Mucosa of gallbladder (tissue), 1 donor: ENCODE measurements at regions not wholly inside any gene's neighbourhood (a gene's known extent, or its start where the extent isn't known, plus 50 kb on each side); places are given as distances from the start of the nearest gene placed in this dataset.

Experiments
- DNase-seq: peaks from one replicate; pipeline ENCODE4 v3.0.0-alpha.2; 2020; ENCODE audit warnings: low spot score
- donor health status: DM: no; HTN: no; CAD: no.

DNA sequence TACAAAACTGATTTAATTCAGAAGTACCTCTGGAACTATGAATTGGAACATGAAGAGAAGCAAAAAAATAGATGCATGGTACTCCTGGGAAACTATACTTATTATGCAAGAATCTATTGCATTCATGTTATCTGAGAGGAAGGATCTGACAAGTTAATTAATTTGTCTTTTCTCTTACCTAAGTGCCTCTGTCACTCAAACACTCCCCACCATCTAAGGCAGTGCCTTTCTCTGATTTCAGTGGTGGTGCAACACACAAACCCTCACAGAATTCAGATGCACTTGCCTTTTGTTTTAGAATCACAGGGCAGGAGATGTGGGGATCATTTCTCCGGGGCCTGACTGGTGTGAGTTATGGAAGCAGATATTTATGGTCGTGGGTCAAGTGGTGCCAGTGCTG, 52.5 kb upstream of the C9orf72 start:
- no peak for DNase-seq

DNA sequence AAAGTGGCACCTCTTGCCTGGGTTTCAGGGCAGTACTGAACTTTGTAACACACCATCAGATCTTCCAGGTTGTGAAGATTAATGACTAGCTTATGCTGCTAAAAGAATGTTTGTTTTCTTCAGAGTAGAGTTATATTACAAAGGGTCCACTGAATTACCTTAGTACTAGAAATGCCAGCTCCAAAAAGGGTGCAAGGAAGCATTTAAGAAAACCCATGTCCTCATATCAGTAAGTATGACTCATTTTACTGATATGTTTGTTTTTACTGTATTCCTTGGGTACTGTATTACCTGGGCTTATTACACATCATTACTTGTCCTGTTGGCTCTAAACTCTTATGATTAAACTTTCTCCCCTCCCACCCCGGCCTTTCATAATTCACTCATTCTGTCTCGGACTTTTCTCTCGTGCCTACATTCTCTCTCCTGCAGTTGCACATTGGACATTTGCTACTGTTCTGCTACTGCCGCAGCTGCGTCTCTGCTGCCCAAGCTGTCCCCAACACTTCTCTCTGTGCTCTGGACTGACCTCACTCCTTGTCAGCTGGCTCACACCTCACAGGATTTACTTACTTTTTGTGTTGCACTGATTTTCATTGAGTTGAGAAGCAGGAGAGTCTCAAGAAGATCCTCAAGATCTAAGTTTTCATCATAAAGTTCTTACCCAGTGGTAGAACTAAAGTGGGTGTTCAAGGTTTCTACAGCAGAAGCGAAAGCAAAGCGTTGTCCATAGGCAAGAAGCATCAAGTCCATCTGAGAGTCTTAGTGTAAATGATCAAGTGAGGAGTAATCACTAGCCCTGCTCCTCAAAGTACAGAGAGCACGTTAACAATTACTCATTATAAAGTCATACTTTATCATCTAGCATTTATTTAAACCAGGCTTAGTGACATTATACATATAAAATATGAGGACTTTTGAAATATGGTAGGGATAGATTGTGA, 53.2 kb upstream of the C9orf72 start:
- DNase-seq: no peak

DNA sequence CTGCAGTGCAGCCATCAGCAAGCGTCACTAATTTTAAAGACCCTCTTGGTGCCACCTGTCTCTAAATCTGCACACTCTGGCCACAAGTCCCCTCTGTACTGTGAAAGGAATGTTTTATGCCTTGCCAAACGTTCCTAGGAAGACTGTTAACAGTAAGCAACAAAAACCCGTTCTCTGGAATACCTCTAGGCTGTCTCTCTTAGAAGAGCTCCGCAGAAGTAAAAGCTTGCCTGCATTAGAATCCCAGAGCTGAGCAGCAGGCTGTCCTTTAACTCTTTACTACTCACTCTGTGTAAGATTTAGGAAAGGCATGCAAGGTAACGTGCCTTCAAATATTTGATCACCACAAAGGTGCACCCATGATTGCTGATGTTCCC, 53.9 kb upstream of the C9orf72 start:
- no peak for DNase-seq

DNA sequence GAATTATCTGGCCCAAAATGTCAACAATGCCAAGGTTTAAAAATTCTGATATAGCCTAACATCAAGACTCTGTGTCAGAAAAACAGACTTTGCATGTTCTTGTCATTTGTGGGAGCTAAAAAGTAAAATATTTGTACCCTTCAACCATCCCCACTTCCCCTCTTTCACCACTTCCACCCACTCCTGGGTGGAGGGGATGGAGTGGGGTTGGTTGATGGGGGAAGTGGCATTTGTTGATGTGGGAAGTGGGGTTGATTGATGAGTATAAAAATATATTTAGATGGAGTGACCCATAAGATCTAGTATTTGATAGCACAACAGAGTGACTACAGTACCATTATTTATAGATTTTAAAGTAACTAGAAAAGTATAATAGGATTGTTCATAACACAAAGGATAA, 55.0 kb upstream of the C9orf72 start:
- no peak for DNase-seq

DNA sequence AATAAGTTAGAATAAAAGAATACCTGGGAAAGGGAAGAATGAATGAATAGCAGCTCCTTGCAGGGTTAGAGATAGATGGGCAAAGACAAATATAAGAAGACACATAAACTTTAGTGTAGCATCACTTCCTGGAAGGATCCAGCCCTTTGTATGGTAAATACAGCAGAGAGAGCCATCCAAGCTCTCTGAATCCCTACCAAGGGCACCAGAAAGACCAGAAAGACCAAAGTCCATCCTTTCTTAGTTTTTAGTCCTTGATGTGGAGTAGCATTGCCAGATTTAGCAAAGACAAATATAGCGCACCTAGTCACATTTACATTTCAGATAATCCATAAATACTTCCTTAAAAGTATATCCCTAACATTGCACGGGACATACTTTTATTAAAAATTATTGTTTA, 56.1 kb upstream of the C9orf72 start:
- no peak for DNase-seq

DNA sequence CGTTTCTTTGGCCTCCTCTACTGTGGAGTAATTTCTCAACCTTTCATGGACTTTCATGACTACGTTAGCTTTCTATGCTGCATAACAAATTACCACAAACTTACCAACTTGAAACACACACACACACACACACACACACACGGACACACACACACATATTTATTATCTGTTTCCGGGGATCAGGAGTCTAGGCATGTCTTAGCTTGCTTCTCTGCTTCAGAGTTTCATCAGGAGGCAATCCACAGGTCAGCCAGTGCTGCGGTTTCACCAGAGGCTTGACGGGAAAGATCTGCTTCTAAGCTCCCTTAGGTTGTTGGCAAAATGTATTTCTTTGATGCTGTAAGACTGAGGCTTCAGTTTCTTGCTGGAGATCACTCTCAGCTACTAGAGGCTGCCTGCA, 59.0 kb upstream of the C9orf72 start:
- DNase-seq: no peak

DNA sequence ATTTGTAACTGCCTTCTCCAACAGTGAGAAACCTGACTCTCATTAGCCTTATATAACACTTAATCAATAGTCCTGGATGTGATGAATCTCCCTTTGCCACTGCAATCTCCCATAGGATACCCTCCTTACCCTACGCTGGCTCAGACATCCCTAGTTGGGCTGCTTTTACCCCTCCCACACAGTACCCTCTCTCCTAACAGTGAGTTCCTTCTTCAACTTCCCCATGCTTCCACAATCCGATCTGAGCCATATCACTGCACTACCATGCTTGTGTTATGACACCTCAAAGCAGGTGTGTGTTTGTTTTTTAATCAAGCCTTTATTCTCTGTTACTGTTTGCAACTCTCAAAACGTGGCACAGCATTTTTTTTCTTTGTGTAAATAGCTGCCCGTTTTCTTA, 60.5 kb upstream of the C9orf72 start:
- no peak for DNase-seq

DNA sequence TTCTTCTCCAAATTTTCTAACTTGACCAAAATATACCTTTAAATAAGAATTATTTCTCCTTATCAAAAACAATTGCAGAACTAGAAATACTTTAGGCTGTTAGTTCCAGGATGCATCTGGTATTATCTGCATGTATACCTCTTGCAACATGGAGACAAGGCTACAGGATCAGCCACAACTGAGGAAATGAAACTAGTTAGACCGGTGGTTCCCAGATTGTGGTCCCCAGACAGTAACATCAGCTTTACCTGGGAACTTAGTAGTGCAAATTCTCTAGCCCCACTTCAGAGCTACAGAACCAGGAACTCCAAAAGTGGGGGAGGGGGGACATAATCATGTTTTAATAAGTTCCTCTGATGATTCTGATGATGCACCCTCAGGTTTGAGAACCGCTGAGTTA, 61.6 kb upstream of the C9orf72 start:
- no peak for DNase-seq

DNA sequence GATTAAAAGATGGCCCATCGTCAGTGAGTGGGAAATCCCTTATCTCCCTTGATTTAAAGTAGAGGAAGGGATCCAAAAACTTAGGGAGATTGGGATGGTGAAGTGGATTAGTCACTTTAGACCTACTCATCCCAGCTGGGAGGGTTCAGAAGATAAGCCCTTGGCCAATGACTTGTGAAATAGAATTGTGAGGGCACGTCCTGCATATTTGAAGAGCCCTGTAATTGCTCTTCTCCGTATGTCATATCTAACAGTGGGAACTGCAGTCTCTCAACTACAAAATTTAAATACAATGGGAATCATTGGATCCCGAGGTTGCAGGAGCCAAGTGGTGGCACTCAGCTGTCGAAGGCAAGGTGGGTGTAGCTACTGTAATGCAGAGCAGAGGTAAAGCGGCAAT, 65.4 kb upstream of the C9orf72 start:
- DNase-seq: no peak

DNA sequence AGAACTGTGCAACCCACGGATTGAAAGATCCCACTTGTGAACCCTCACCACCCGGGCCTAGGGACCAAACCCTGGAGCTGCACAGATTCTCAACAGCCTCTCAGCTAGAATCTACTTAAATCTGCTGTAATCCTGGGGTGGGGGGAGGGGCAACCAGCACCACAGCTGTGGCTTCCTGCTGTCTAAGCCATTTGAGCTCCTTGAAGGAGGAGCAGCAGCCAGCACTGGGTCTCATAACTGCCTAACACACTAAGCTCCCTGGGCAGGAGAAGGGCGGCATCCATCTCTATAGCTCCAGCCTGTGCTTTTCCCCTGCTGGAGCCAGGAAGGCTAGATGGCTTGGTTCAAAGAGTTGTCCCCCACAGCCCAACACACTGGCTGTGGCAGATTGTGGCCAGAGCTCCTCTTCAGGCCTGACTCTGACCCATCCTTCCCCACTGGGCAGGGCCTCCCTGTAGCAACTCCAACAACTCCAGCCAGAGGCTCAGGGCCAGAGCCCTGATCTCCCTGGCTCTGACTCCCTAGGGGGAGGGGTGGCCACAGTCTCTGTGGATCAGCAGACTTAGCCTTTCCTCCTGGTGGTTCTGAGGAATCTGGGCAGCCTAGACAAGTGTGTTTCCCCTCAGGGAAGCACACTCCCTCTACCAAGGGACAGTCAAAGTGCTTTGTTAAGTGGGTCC, 72.0 kb upstream of the C9orf72 start:
- no peak for DNase-seq

DNA sequence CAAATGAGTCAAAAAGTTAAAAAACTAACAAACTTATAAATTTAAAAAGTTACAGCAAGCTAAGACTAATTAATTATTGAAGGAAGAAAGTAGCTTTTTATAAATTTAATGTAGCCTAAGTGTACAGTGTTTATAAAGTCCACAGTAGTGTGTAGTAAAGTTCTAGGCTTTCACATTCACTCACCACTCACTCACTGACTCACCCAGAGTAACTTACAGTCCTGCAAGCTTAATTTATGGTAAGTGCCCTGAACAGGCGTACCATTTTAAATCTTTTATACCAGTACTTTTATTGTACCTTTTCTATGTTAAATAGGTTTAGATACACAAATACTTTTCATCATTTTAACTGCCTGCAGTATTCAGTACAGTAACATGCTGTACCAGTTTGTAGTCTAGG, 80.0 kb upstream of the C9orf72 start:
- no peak for DNase-seq

DNA sequence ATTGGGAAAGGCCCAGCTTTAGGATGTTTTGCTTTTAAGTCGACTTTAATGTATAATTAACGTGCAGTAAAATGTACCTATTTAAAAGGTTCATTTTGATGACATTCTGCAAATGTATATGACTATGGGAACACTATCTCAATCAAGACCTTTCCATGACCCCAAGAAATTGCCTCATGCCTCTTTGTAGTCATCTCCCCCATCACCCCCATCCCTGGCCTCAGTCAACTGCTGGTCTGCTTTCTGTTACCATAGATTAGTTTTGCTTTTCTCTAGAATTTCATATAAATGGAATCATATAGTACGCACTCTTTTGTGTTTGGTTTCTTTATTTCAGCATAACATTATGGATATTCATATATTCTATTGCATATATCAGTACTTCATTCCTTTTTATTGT, 80.7 kb upstream of the C9orf72 start:
- no peak for DNase-seq

DNA sequence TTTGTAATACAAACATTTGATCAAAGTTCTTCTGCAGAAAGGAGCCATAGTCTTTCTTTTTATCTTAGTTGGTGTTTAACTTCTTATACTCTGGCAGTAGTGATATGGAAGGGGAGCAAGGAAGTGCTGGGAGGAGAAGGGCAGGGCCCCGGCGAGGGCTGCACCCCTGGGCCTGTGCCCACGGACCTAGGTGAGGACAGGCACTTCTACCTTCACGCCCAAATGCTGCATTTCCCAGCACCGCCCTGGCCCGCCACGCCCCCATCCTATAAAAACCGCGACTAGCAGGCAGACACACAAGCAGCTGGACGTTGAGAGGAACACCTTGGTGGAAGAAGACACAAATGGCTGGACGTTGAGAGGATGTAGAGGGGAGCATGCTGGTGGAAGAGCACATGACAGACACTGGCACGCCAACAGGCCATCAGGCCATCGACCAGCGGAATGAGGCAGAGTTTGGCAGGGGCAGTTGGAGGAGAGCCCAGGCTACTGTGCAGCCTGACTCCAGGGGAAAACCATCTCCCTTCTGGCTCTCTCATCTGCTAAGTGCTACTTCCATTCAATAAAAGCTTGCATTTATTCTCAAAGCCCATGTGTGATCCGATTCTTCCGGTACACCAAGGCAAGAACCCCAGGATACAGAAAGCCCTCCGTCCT, 81.5 kb upstream of the C9orf72 start:
- DNase-seq: no peak

DNA sequence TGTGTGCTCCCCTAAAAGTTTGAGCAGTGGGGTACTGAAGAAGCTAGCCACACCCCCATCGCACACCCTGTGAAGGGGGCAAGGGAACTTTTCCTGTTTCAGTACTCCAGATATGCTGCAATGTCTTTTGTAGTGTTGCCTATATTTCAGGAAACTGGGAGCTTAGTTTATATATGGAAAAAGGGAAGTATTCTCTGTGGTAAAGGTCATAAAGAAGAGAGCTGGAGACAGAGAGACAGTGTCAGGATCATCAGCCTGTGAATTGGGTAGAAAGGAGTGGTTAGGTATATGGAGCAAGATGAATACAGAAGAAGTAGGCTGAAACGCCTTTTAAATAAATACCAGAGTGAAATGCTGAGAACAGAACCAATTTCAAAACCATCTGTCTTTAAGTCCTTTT, 82.2 kb upstream of the C9orf72 start:
- no peak for DNase-seq

DNA sequence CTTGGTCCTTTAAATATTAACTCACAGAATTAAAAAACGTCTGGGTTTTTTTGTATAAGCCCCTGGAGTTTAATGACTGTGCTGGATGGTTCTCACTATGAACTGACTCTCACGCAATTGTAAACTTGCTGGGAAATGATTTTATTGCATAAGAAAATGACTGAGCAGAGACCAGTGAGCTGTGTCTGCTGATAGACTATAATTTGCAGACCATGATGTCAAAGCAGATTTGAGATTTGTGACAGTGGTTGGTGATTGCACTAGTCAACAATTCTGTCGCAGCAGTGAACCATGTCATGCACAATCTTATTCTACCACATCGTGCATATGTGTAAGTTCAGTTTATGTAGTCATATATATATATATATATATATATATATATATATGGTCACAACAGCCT, 85.7 kb upstream of the C9orf72 start:
- no peak for DNase-seq

DNA sequence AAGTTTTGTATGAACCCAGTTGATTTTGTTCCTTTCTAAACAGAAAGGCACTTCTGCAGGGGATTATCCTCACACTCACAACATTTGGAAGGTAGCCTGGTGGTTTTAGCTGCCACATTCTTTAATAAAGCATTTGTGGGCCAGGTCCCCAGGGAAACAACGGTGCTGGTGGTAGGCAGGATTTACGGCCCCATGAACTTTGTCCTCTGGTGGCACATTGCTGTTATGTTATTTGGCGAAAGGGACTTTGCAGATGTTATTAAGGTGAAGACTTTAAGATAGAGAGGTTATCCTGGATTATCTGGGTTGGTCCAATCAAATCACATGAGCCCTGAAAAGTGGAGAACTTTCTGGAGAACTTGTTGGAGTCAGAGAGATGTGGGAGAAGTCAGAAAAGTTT, 86.3 kb upstream of the C9orf72 start:
- DNase-seq: no peak

DNA sequence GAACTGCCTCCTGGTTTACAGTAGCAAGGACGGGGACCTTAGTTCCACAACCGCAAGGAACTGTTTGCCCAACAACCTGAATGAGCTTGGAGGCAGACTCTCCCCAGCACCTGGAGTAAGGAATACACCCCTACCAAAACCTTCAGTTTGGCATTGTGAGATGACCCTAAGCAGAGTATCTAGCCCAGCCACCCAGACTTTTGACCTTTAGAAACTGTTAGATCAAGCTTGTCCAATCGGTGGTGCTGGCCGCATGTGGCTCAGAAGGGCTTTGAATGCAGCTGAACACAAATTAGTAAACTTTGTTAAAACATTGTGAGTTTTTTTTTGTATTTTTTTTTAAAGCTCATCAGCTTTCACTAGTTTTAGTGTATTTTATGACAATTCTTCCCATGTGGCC, 86.9 kb upstream of the C9orf72 start:
- no peak for DNase-seq

DNA sequence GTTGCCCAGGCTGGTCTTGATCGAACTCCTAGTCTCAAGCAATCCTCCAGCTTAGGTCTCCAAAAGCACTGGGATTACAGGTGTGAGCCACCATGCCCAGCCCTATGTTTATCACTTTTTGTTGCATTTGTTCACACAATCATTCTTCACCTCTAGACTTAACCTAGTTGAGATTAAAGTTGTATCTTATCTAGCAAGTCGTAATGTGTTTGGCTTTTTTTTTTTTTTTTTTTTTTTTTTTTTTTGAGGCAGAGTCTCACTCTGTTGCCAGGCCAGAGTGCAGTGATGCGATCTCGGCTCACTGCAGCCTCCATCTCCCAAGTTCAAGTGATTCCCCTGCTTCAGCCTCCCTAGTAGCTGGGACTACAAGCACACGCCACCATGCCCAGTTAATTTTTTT, 90.2 kb upstream of the C9orf72 start:
- no peak for DNase-seq

DNA sequence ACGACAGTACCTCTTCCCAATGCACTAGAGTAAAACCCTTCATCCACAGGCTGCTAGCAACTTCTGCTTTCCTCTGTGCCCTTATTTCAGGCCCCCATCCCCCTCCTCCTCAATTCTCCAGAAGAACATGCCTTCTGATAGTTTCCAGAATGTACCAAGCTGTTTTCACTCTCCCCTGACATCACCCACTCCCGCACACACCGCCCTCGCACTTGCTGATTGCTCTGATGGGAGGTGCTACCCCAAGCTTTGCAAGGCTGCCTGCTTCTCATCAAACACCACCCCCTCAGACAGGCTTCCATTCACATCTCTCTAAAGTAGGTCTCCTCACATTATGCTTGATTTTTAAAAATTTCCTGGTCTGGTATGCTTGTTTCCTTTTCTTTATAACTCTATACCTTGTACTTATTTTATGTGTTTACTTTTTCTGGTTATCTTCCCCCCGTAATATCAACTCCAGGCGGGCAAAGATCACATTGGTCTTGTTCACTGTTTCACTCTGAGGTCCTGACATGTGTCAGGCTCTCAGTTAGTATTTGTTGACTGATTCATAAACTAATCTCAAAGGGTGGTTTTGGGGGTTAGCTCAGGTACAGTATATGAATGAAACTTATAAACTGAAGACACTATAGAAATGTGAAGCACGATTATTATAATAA, 91.0 kb upstream of the C9orf72 start:
- no peak for DNase-seq

DNA sequence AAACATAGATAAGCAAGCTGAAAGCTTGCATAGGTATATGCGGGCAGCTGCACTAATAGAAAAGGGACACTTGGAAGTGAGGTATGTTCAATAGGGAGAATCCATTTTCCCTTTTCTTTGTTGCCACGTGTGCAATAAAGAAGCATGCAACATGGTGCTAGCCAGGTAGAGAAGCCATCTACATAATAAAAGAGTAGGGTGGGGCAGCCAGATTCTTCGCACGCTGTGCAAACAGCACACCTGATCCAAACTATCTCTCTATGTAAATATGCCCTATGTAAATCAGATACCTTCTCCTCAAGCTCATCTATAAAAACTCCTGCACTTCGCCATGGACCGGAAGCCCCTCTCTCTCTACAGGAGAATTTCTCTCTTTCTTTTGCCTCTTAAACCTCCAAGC, 91.9 kb upstream of the C9orf72 start:
- DNase-seq: no peak

DNA sequence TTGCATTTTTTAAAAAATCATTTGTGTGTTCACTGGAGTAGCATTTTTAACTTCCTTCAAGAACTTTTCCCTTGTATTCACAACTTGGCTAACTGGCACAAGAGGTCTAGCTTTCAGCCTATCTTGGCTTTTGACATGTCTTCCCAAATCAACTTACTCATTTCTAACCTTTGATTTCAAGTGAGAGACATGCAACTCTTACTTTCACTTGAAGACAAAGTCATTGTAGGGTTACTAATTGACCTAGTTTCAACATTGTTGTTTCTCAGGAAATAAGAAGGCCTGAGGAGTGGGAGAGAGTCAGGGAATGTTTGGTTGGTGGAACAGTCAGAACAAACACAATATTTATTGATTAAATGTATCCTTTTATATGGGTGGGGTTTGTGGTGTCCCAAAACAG, 95.0 kb upstream of the C9orf72 start:
- DNase-seq: no peak

DNA sequence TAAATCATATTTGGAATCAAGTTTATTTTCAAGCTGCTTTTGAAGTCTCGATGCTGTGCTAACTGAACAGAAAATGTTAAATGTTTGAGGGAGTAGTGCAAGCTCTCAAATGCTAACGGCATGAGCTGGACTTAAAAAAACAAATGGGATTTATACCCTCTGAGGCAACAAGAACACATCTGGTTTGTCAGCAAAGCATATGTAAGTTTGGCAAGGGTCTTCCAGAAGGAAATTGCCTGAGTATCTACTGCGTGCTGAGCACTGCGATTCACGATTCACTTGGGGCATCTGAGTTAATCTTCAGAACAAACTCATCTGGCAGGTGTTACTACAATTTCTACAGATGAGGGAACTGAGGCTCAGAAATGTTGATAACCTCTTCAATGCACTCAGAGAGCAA, 98.4 kb upstream of the C9orf72 start:
- DNase-seq: no peak
